ENCODE measurements at regions not wholly inside any gene's neighbourhood (a gene's known extent, or its start where the extent isn't known, plus 50 kb on each side); places are given as distances from the start of the nearest gene placed in this dataset.

GRCh38 chr2:56100791-56101312, 82.9 kb upstream of the CCDC85A start:
- TF ChIP-seq POLR2A (IDR thresholded peaks at IDR 0.05) = no peak
- no peak for TF ChIP-seq CTCF (IDR thresholded peaks at IDR 0.05)

Data from adrenal gland (tissue), 5 donors.